SW480 (cell line): ENCODE measurements at regions not wholly inside any gene's neighbourhood (a gene's known extent, or its start where the extent isn't known, plus 50 kb on each side); places are given as distances from the start of the nearest gene placed in this dataset.

Experiments used
- DNase-seq: peaks from one replicate; pipeline ENCODE4 v3.0.0-alpha.2; 2016; ENCODE audit warnings: low spot score

DNA sequence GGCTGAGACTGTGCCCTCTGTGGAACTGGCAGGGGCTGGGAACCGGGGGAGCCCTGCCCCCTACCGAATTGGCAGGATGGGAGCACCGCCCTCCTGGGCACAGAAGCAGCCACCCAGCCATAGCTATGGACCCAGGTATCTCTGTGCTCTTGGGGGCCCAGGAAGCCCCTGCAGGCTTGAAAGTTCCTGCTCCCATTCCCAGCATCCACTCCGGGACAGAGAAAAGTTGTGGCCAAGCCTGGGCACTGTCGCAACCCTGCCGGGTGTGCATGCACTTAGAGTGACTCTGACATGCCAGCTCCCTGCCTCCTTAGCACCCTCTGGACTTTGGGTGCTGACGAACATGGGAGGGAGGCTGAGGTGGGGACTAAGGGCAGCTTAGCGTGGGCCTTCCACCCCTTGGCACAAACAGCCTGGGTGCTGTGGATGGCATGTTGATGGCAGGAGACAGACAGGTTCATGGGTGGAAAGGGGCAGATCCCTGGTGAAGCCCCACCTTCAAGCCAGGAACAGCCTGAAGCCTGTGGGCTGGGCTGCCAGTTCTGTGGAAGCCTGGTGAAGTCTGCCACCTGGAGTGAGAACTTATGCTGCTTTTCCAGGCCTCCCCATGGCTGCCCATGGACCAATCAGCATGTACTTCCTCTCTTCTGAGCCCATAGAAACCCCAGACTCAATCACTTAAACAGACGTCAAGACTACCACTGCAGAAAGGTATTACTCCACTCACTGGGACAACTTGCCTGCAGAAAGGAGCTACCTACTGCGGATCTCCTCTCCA is 279.0 kb downstream of the ATXN7L3B start:
- DNase-seq = no peak

DNA sequence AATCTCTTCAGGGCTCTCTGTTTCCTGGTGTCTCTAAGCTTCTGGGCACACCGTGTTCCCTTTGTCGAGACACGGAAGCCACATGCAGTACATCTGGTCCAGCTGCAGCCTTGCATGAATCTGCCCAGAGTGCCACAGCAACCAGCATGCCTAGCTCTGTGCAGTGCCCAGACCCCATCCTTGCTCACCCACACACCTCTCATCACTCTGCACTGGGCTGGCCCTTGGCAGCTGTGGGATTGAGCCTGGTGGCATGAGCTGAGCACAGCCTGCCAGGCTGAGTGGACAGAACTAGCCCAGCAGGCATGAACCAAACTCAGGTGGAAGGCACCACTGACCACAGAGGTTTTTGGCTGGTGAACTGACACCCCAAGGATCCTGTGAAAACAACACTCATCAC is 279.9 kb downstream of the ATXN7L3B start:
- no peak for DNase-seq

- no peak for DNase-seq
These were observed 280.8 kb downstream of the ATXN7L3B start for GRCh38 chr12:74818412-74818811.

- DNase-seq = no peak
These were observed 282.7 kb downstream of the ATXN7L3B start for GRCh38 chr12:74820324-74820723.

DNA sequence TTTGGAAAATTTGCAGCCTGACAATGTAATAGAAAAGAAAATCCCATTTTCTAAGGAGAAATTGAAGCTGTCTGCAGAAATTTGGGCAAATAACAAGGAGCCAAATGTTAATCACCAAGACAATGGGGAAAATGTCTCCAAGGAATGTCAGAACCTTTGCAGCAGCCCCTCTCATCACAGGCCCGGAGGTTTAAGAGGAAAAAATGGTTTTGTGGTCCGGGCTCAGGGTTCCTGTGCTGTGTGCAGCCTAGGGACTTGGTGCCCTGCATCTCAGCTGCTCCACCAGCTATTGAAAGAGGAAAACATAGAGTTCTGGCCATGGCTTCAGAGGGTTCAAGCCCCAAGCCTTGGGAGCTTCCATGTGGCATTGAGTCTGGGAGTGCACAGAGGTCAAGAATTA is 298.9 kb downstream of the ATXN7L3B start:
- DNase-seq = no peak

DNA sequence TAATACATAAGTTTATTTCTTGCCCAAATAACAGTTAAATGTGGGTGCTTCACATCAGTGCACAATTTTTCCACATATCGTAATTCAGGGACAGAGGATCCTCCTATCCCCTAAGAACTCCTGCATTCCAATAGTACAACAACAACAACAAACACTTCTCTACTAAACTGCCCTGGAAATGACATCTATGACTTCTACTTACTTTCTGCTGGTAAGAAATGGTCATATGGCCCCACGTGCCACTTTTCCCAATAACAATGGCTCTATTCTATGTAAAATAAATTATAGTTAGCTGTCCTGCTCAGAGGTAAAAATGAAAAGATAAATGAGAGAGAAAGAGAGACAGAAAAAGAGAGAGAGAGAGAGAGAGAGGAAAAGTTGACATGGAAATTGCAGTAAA is 308.5 kb downstream of the ATXN7L3B start:
- no peak for DNase-seq

- DNase-seq = no peak
These were observed 309.5 kb downstream of the ATXN7L3B start for GRCh38 chr12:74847169-74847568.

GRCh38 chr12:74848006-74848405 is 310.4 kb downstream of the ATXN7L3B start:
- no peak for DNase-seq

DNA sequence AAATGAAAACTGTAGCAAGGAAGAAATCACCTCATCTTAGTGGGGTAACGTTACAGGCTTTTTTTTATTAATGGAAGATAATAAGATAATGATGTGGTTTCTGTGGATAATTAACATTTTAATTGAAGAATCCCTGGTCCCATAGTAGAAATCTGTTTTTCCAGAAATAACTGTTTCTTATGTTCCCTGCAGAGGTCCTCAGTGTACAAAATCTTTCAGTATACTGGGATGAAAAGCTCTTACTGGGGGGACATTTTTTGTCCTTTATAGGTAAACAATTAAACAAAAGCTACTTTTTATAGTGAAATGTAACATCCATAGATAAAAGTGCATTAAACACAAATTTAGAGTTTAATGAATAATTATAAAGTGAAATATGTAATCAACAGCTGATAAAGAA is 312.2 kb downstream of the ATXN7L3B start:
- no peak for DNase-seq

- no peak for DNase-seq
These were observed 334.2 kb downstream of the ATXN7L3B start for GRCh38 chr12:74871817-74872216.

DNA sequence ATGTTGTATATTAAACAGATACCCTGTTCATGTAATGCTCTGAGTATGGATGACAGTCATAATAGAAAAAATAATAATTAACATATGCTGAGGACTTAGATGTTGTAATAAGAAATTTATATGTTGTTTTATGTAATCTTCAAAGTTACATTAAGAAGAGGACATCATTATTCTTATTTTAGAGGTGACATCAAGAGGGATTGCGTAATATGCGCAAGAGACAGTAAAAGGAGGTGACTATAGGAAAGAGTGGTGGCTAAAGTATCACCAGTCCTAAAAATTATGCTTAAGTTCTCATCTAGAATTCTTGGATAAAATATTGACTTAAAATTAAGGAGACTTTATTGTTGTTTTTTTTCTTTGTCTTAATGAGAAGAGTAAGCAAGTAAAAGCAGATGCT is 323.9 kb downstream of the KCNC2 start:
- DNase-seq = no peak

DNA sequence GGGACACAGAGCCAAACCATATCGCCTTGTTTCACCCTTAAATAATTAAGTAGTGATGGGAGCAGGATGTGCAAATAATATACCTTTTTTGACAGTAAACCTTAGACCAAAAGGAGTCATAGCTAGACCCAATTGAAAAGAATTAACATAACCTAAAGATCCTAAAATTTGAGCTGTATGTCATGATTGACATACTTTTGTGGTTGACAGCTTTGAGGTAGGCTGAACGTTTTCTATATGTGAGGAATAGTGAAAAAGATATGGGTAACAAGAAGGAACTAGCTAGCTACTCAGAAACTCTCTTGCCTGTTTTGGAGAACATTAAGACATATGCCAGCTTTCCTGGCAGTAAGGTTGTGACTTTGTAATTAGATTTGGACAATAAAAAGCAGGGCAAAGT is 320.6 kb downstream of the KCNC2 start:
- no peak for DNase-seq

- DNase-seq = peak; percentile 42
These were observed 319.9 kb downstream of the KCNC2 start for GRCh38 chr12:74889563-74890236.

DNA sequence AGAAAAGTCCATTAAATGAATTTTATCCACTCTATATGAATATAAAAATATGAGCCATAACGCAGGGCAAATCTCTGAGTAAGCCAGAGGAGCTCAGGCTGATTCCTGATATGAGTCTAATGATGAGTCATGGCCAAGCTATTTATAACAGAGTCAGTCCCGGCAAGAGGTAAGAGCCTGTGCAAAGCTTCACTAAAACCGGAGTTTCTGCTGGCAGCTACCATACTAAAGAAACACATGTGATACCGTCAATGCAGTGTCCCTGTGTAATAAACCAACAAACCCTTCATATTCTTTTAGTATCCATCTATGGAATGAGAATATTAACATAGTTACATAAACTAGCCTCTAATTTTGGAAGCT is 319.4 kb downstream of the KCNC2 start:
- DNase-seq = peak; percentile 87

DNA sequence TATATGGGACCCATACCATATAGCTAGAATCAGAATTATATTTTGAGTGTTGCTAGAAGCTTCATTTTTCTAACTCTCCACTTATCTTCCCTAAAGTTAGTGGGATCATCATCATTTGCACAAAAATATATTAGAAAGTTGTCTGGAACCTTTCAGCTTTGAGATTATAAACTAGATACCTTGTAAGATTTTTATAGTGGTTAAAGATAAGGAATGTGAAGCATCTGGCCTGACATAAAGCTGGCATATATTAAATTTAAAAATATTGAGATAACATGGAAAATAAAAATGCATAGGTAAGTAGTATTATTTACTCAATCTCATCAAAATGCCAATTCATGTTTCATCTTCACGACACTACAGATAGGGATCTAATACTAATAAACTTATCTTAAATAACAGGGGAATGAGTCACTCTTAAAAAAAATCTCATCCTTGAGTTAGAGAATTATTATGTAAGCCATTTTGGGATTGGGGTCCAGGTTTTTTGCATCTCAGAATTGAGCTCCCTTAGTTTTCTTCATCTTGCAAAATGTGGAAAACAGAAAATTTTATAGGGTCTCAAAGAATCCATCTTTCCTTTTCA is 318.5 kb downstream of the KCNC2 start:
- DNase-seq = no peak

DNA sequence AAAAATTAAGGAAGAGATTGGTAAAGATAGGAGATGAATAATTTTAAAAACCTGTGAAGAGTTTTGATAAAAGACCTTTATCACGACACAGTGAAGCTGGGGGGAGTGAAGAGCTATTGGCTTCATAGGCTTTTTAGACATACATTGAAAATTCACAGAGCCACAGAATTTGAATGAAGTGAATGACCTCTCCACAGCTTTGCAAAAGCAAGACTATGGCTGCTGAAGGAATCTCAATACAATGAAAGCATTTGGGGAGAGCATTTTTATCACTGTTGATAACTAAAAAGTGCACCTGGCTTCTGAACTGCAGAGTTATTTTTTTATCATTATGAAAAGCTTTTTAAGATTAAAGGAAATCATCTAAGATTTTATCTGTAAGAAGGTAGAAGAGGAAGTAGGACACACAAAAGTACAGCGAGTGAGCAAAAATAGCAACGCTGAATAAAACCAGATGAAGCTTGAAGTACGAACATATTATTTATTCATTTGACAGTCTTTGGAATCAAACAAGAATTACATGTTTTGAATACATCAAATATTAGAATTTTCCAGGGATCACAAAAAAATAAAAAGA is 317.5 kb downstream of the KCNC2 start:
- no peak for DNase-seq

DNA sequence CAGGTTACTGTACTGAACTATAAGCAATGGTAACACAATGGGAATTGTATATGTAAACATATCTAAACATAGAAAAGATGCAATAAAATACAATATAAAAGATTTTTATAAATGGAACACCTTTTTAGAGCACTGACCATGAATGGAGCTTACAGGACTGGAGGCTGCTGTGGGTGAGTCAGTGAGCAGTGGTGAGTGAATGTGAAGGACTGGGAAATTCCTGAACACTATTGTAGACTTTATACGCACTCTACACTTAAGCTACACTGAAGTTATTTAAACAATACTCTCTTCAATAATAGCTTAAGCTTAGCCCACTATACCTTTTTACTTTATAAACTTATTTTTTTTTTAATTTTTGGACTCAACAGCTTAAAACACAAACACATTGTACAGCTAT is 313.5 kb downstream of the KCNC2 start:
- DNase-seq = no peak

DNA sequence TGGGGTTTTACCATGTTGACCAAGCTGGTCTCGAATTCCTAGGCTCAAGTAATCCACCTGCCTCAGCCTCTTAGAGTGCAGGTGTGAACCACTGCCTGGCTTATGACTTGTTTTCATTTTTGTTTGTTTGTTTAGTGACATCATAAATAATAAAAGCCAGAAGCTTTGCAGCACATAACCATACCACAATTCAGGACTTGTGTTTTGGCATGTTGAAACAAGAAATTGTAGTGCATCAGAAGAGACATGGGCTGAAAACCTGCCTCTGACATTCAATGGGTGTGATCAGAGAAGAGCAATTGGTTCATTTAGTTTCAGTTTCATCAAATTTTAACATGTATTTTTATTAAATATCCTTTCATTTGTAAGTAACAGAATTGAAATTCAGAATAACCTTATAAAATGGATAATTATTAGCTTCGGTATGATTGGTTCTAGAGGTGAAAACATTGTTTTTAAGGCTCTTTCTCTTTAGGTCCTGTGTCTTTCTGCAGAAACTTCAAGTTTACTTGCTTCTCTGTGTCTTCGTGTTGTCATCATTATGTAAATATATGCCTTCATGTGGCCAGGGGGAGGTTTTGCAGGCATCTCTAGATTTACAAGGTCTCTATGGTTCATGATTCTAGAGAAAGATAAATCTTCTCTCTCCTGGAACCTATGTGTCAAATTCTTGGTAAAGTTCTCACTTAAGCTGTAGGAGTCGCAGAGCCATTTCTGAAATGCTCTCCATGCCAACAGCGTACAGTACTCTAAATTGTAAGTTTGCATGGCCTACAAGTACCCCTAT is 312.0 kb downstream of the KCNC2 start:
- peak; percentile 34 for DNase-seq

DNA sequence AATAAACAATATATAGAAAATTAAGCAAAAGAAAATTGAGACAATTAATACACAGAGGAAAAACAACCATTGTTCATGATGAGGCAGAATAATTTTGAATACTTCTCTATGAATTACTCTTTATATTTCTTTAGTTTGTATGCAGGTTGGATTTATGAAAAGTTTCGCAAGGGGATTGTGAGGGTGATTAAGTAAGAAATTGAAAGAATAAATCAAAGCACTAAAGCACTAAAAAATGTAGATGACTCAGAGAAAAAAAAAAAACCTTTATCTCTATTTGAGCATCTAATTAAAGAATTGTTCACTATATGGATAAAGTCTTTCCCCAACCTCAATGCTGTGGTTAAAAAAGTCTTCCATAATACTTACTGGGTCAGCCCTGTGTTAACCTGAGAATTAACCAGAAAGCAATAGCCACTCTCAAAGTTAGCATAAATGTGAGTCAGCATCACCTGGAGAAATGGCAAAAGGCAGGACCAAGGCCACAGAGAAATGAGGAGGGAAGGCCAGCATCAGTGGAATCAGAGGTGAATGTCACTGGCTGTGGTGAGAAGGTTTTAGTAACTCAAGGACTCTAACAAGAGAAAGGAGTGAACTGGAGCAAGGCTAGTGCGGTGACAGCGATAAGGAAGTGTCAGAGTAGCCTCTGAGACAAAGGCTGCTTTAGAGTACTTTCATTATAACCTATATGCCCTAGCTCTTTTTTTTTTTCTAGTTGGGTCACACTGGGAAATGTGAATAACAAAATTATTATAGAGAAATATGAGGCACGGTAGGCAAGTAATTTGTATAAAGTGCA is 310.4 kb downstream of the KCNC2 start:
- DNase-seq = no peak

DNA sequence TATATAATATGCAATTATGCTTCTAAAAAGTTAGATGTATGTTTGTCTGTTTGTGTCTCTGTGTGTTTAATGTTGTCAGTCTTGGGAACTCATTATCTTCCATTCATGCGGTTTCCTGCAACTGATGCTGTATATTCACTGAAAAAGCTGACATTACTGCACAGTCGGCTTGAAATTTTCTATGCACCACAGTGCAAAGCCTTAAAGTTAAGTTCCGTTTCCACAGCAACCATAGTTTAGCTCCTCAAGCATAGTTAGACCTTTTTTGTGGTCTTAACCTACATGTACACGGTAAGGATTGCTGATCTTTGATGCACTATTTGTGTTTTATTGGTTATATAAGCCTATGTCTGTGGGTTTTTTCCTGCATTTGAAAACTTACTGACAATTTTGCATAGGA is 309.4 kb downstream of the KCNC2 start:
- DNase-seq = no peak

GRCh38 chr12:74903522-74903921 is 306.1 kb downstream of the KCNC2 start:
- no peak for DNase-seq

- DNase-seq = no peak
These were observed 303.4 kb downstream of the KCNC2 start for GRCh38 chr12:74906224-74906623.
